ENCODE measurements at regions not wholly inside any gene's neighbourhood (a gene's known extent, or its start where the extent isn't known, plus 50 kb on each side); places are given as distances from the start of the nearest gene placed in this dataset.

DNA sequence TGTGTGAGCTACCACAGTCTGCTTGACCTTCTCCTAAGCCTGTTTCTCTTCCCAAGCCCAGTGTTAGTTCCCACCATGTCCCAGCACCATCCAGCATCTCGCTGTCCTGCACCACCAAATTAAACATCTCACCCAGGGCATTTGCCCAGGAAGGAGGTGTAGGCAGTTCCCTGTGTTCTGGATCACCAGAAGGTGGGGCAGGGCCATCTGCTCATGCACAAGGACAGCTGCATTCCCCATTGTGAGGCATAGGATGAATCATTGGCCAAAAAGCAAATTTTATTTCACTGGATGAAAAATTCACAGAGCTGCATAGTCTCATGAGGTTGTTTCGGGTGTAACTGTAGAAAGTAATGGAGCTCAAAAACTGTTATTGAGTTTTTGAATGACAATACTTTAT is 89.5 kb upstream of the GRIA1 start:
- intact Hi-C loops (cut with micrococcal nuclease; ENCODE audit: unreplicated experiment), result no loop called here
- no peak for DNase-seq
- H3K4me1 Mint-ChIP-seq (ENCODE audit: low read depth, unreplicated experiment), result no peaks in the 10 kb centered on the region
- no peaks in the 10 kb centered on the region for H3K27me3 Mint-ChIP-seq (ENCODE audit: unreplicated experiment)
- CTCF ChIA-PET, result no interaction called here
- H3K36me3 Mint-ChIP-seq (ENCODE audit: insufficient read depth, unreplicated experiment), result no peaks in the 10 kb centered on the region
- TF ChIP-seq, protein P1, sequence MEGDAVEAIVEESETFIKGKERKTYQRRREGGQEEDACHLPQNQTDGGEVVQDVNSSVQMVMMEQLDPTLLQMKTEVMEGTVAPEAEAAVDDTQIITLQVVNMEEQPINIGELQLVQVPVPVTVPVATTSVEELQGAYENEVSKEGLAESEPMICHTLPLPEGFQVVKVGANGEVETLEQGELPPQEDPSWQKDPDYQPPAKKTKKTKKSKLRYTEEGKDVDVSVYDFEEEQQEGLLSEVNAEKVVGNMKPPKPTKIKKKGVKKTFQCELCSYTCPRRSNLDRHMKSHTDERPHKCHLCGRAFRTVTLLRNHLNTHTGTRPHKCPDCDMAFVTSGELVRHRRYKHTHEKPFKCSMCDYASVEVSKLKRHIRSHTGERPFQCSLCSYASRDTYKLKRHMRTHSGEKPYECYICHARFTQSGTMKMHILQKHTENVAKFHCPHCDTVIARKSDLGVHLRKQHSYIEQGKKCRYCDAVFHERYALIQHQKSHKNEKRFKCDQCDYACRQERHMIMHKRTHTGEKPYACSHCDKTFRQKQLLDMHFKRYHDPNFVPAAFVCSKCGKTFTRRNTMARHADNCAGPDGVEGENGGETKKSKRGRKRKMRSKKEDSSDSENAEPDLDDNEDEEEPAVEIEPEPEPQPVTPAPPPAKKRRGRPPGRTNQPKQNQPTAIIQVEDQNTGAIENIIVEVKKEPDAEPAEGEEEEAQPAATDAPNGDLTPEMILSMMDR (IDR thresholded peaks at IDR 0.05; ENCODE audit: unreplicated experiment), result no peak
- no peak overlapping the region for H3K27ac Mint-ChIP-seq (ENCODE audit: unreplicated experiment)
- BruUV-seq (replicated peaks), result no TSS peak
- no peak overlapping the region for H3K4me3 Mint-ChIP-seq (ENCODE audit: low read depth, unreplicated experiment)
- peaks cover 5% of the 10 kb centered on the region for H3K9me3 Mint-ChIP-seq (ENCODE audit: low read depth, unreplicated experiment)

DNA sequence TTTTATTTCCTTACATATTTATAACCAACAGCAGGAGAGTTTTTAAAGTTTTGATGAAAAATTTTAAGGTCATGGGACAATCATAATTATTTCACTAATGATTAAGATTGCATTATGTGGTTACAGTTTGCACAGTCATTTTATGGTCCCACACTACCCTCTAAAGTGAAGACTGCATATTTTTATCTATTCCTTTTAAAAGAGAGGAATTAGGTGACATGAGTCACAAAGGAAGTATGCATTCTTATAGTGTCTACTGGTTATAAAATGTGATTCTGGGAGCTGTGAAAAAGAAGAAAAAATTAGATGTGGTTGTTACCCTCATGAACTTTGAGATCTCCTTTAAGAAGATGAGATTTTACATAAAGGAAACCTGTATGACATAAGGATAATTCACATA is 87.9 kb upstream of the GRIA1 start:
- TF ChIP-seq, protein P1 (IDR thresholded peaks at IDR 0.05; ENCODE audit: unreplicated experiment), result no peak
- Mint-ChIP-seq H3K27me3 (ENCODE audit: unreplicated experiment) (no peaks in the 10 kb centered on the region), H3K4me1 (ENCODE audit: low read depth, unreplicated experiment) (no peaks in the 10 kb centered on the region), H3K4me3 (ENCODE audit: low read depth, unreplicated experiment) (no peak overlapping the region), H3K9me3 (ENCODE audit: low read depth, unreplicated experiment) (peaks cover 8% of the 10 kb centered on the region), H3K27ac (ENCODE audit: unreplicated experiment) (no peak overlapping the region), H3K36me3 (ENCODE audit: insufficient read depth, unreplicated experiment) (no peaks in the 10 kb centered on the region)
- BruUV-seq (replicated peaks), result no TSS peak
- intact Hi-C loops (cut with micrococcal nuclease; ENCODE audit: unreplicated experiment), result no loop called here
- CTCF ChIA-PET, result no interaction called here
- no peak for DNase-seq

GRCh38 chr5:153403470-153403869 is 87.0 kb upstream of the GRIA1 start:
- BruUV-seq (replicated peaks), result no TSS peak
- H3K4me1 Mint-ChIP-seq (ENCODE audit: low read depth, unreplicated experiment), result no peaks in the 10 kb centered on the region

DNA sequence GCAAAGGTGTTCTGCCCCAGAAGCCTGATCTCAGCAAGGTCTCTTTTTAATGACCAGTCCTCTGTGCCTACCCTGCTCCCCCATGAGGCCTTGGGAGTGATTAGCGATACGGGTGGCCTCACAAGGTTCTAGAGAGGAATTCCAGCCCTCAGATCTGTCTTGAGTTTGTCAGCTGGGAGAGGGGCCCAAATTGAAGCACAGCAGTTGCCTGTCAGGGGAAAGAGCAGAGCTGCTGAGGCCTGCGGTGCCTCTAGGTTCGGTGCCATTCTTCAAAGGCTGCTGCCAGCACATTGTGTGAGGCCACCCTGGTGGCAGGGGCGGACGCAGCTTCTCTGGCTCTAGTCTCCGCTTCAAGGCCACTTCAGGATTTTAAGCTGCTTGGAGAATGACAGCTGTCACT is 85.7 kb upstream of the GRIA1 start:
- Mint-ChIP-seq H3K4me1 (ENCODE audit: low read depth, unreplicated experiment) (no peaks in the 10 kb centered on the region), H3K36me3 (ENCODE audit: insufficient read depth, unreplicated experiment) (no peaks in the 10 kb centered on the region), H3K27ac (ENCODE audit: unreplicated experiment) (no peak overlapping the region), H3K4me3 (ENCODE audit: low read depth, unreplicated experiment) (no peak overlapping the region), H3K9me3 (ENCODE audit: low read depth, unreplicated experiment) (peaks cover 3% of the 10 kb centered on the region), H3K27me3 (ENCODE audit: unreplicated experiment) (no peaks in the 10 kb centered on the region)
- CTCF ChIA-PET, result no interaction called here
- BruUV-seq (replicated peaks), result no TSS peak
- no peak for DNase-seq
- intact Hi-C loops (cut with micrococcal nuclease; ENCODE audit: unreplicated experiment), result no loop called here
- TF ChIP-seq, protein P1 (IDR thresholded peaks at IDR 0.05; ENCODE audit: unreplicated experiment), result no peak

More at GRCh38 chr5:153403470-153403869, 87.0 kb upstream of the GRIA1 start:
- CTCF ChIA-PET, result no interaction called here
- H3K27me3 Mint-ChIP-seq (ENCODE audit: unreplicated experiment), result no peaks in the 10 kb centered on the region
- H3K4me3 Mint-ChIP-seq (ENCODE audit: low read depth, unreplicated experiment), result no peak overlapping the region
- intact Hi-C loops (cut with micrococcal nuclease; ENCODE audit: unreplicated experiment), result no loop called here
- no peaks in the 10 kb centered on the region for H3K36me3 Mint-ChIP-seq (ENCODE audit: insufficient read depth, unreplicated experiment)
- no peak overlapping the region for H3K27ac Mint-ChIP-seq (ENCODE audit: unreplicated experiment)
- H3K9me3 Mint-ChIP-seq (ENCODE audit: low read depth, unreplicated experiment), result peaks cover 6% of the 10 kb centered on the region
- TF ChIP-seq, protein P1 (IDR thresholded peaks at IDR 0.05; ENCODE audit: unreplicated experiment), result no peak
- no peak for DNase-seq

DNA sequence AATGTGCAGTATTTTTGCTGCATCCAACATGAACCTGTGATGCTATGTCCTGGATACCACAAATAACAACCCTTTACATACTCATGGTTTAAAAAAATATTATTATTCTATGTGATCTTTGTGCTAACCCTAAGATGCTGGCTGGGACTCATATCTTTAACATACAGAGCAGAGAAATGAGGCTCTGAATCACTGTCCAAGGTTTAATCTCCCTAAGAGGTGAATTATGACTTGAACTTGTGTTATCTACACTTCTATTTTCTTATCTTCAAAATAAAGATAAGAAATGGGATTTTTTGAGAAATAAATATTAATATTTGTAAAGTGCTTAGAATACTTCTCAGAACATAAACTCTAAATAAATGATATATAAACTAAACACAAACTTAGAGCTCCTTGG is 68.8 kb upstream of the GRIA1 start:
- no TSS peak for BruUV-seq (replicated peaks)
- H3K27ac Mint-ChIP-seq (ENCODE audit: unreplicated experiment), result no peak overlapping the region
- no peaks in the 10 kb centered on the region for H3K36me3 Mint-ChIP-seq (ENCODE audit: insufficient read depth, unreplicated experiment)
- CTCF ChIA-PET, result no interaction called here
- no peak overlapping the region for H3K4me3 Mint-ChIP-seq (ENCODE audit: low read depth, unreplicated experiment)
- intact Hi-C loops (cut with micrococcal nuclease; ENCODE audit: unreplicated experiment), result no loop called here
- H3K27me3 Mint-ChIP-seq (ENCODE audit: unreplicated experiment), result no peaks in the 10 kb centered on the region
- TF ChIP-seq, protein P1 (IDR thresholded peaks at IDR 0.05; ENCODE audit: unreplicated experiment), result no peak
- H3K4me1 Mint-ChIP-seq (ENCODE audit: low read depth, unreplicated experiment), result no peaks in the 10 kb centered on the region
- DNase-seq, result no peak
- H3K9me3 Mint-ChIP-seq (ENCODE audit: low read depth, unreplicated experiment), result no peaks in the 10 kb centered on the region

All from Calu3 (cell line).